MCF 10A (cell line): ENCODE measurements at regions not wholly inside any gene's neighbourhood (a gene's known extent, or its start where the extent isn't known, plus 50 kb on each side); places are given as distances from the start of the nearest gene placed in this dataset.

Experiments
- BruUV-seq: library from RNA; stranded (reverse); fragments of 400-500 nt; replicated peaks from 2 replicates; lab custom pipeline; 2021; lab: Mats Ljungman, UMichigan
- CTCF ChIA-PET: fragments of 300-600 bp; sonication (Branson Sonifier 250); formaldehyde crosslinking; extraction: SDS; loops from one replicate; lab custom pipeline; 2021; ENCODE audit warnings: antibody characterized with exemption, inconsistent platforms; lab: Yijun Ruan, JAX
- POLR2A ChIA-PET: fragments of 300-600, 350-650 bp; sonication (Branson Sonifier 250); formaldehyde crosslinking; extraction: SDS; loops from one replicate; lab custom pipeline; 2020; ENCODE audit warnings: antibody characterized with exemption, inconsistent platforms; lab: Yijun Ruan, JAX
- DNase-seq: peaks from one replicate; pipeline ENCODE4 v3.0.0-alpha.2; 2018; ENCODE audit not compliant: unreplicated experiment
- H3K27ac Mint-ChIP-seq: one replicate; pipeline ENCODE4 v1.8.0; 2022; ENCODE audit warnings: mild to moderate bottlenecking, low read depth, mixed read lengths; ENCODE audit not compliant: unreplicated experiment
- H3K27me3 Mint-ChIP-seq: one replicate; pipeline ENCODE4 v1.8.0; 2022; ENCODE audit warnings: mixed read lengths; ENCODE audit not compliant: insufficient read depth, unreplicated experiment
- H3K36me3 Mint-ChIP-seq: one replicate; pipeline ENCODE4 v1.8.0; 2022; ENCODE audit warnings: mild to moderate bottlenecking, moderate library complexity, mixed read lengths; ENCODE audit not compliant: insufficient read depth, unreplicated experiment
- H3K4me1 Mint-ChIP-seq: one replicate; pipeline ENCODE4 v1.8.0; 2022; ENCODE audit warnings: mixed read lengths; ENCODE audit not compliant: insufficient read depth, unreplicated experiment
- H3K4me3 Mint-ChIP-seq: one replicate; pipeline ENCODE4 v1.8.0; 2022; ENCODE audit warnings: mild to moderate bottlenecking, moderate library complexity, mixed read lengths; ENCODE audit not compliant: unreplicated experiment
- H3K9me3 Mint-ChIP-seq: one replicate; pipeline ENCODE4 v1.8.0; 2022; ENCODE audit warnings: mixed read lengths; ENCODE audit not compliant: unreplicated experiment
- intact Hi-C: fragments of 100-400 bp; cut with micrococcal nuclease; formaldehyde crosslinking; loops from 2 replicates; pipeline ENCODE4 v1.14.1; 2022
- TF ChIP-seq, protein P1 (sequence below): fragments of 200-600 bp; IDR thresholded peaks from one replicate; pipeline ENCODE4 v1.8.0; 2022; ENCODE audit warnings: antibody characterized with exemption, mild to moderate bottlenecking; ENCODE audit not compliant: unreplicated experiment

DNA sequence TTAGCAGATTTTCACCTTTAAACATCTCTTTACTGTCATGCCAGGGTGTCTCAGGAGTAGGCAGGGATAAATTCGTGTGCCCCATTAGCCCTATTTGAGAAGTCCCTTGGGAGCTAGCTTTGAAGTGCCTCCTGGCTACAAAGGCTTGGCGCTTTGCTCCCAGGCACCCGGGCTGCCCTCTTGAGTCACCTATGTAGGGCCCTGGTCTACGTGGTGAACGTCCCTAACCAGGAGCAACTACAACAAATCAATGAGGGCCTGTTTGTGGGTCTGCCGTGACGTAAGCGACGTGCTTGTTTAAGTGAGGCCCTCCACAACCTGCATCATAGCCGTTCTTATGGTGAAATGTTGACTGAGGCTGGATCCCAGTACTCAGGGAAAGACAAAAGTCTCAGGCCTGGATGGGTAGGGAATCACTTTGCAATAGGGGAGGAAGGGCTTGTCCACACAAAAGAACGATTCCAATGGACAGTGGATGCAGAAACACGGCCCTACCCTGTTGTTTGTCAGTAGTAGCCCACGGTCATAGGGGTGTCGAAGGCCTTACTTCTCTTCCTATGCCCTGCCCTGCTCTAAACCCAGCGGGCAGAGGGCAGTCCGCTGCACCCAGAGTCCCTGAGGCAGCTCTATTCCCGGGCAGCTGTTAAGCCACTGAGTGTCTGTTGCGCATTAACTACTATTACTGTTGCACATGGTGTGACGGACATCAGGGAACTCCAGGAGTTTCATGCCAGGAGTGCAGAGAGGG, 93.9 kb downstream of the INHBB start:
- H3K27me3 Mint-ChIP-seq = no peaks in the 10 kb centered on the region
- ChIA-PET CTCF (interaction anchor here (0.5 to 0.7 kb wide), 2 partner anchors 157 to 242 kb away, joined by 3 read pairs; no protein-coding TSS in a partner anchor), POLR2A (no interaction called here)
- BruUV-seq = no TSS peak
- no peak overlapping the region for H3K27ac Mint-ChIP-seq
- intact Hi-C loops = no loop called here
- peaks cover 6% of the 10 kb centered on the region for H3K36me3 Mint-ChIP-seq
- H3K4me3 Mint-ChIP-seq = no peak overlapping the region
- DNase-seq = no peak
- peaks cover 8% of the 10 kb centered on the region for H3K4me1 Mint-ChIP-seq
- TF ChIP-seq, protein P1, sequence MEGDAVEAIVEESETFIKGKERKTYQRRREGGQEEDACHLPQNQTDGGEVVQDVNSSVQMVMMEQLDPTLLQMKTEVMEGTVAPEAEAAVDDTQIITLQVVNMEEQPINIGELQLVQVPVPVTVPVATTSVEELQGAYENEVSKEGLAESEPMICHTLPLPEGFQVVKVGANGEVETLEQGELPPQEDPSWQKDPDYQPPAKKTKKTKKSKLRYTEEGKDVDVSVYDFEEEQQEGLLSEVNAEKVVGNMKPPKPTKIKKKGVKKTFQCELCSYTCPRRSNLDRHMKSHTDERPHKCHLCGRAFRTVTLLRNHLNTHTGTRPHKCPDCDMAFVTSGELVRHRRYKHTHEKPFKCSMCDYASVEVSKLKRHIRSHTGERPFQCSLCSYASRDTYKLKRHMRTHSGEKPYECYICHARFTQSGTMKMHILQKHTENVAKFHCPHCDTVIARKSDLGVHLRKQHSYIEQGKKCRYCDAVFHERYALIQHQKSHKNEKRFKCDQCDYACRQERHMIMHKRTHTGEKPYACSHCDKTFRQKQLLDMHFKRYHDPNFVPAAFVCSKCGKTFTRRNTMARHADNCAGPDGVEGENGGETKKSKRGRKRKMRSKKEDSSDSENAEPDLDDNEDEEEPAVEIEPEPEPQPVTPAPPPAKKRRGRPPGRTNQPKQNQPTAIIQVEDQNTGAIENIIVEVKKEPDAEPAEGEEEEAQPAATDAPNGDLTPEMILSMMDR = no peak
- no peaks in the 10 kb centered on the region for H3K9me3 Mint-ChIP-seq

DNA sequence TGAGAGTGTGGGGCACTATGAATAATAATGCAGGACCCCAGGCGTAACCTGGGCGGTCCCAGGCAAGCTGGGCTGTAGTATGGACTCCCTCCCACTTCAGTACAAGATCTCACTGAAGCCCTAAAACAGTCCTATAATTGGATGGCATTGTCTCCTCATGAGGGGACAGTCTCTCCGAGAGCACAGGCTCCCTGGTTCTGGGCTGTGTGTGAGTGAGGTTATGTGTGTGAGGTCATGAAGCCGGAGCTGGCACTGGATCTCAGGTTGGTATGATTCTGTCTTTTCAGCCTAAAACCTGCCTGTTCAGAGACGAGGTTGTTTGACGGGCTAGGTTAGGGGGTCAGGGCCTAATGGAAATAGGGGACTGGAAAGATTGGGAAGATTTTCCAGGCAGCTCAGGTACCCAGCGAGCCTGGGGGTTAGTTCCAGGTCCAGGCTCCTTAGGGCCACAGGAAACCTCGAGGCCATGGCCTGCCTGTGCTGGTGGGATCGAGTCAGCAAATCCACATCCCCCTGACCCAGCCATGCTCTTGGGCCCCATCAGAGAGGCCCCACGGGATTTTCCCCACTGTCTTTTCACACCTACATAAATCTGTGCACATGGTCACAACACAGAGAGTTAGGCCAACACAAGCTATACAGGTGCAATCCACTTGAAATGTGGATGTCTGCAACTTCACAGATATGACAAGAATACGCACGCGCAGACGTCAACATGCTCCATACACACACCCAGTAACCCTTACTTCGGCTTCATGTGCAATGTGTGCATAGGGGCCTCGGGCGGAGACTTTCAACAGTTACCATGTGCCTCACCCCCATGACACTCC, 94.8 kb downstream of the INHBB start:
- no peak overlapping the region for H3K4me3 Mint-ChIP-seq
- H3K36me3 Mint-ChIP-seq = peaks cover 6% of the 10 kb centered on the region
- ChIA-PET CTCF (no interaction called here), POLR2A (no interaction called here)
- DNase-seq = no peak
- intact Hi-C loops = no loop called here
- H3K27me3 Mint-ChIP-seq = no peaks in the 10 kb centered on the region
- TF ChIP-seq, protein P1 = no peak
- BruUV-seq = no TSS peak
- no peak overlapping the region for H3K27ac Mint-ChIP-seq
- H3K9me3 Mint-ChIP-seq = no peaks in the 10 kb centered on the region
- peaks cover 8% of the 10 kb centered on the region for H3K4me1 Mint-ChIP-seq

DNA sequence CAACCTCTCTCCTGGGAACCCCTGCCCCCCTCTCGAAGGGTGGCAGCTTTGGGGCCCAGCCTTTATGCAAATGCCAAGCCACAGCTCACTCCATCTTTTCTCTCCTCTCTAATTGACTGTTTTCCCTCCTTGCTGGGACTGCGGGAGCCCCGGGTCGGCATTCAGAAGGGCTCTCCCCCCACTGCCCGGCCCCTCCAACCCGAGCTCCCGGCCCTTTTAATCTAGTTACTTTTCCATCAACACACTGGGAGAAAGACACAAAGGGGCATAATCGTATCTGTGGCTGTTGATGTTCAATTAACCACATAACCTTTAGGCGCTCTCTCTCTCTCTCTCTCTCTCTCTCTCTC, 95.4 kb downstream of the INHBB start:
- no peak overlapping the region for H3K4me3 Mint-ChIP-seq
- no peaks in the 10 kb centered on the region for H3K9me3 Mint-ChIP-seq
- BruUV-seq = no TSS peak
- POLR2A ChIA-PET = no interaction called here
- CTCF ChIA-PET = interaction anchor here (0.6 kb wide), 1 partner anchor 1661 kb away, joined by 5 read pairs; no protein-coding TSS in a partner anchor
- peaks cover 8% of the 10 kb centered on the region for H3K4me1 Mint-ChIP-seq
- H3K36me3 Mint-ChIP-seq = peaks cover 6% of the 10 kb centered on the region
- H3K27ac Mint-ChIP-seq = no peak overlapping the region
- intact Hi-C loops = no loop called here
- DNase-seq = no peak
- H3K27me3 Mint-ChIP-seq = no peaks in the 10 kb centered on the region
- TF ChIP-seq, protein P1 = no peak

DNA sequence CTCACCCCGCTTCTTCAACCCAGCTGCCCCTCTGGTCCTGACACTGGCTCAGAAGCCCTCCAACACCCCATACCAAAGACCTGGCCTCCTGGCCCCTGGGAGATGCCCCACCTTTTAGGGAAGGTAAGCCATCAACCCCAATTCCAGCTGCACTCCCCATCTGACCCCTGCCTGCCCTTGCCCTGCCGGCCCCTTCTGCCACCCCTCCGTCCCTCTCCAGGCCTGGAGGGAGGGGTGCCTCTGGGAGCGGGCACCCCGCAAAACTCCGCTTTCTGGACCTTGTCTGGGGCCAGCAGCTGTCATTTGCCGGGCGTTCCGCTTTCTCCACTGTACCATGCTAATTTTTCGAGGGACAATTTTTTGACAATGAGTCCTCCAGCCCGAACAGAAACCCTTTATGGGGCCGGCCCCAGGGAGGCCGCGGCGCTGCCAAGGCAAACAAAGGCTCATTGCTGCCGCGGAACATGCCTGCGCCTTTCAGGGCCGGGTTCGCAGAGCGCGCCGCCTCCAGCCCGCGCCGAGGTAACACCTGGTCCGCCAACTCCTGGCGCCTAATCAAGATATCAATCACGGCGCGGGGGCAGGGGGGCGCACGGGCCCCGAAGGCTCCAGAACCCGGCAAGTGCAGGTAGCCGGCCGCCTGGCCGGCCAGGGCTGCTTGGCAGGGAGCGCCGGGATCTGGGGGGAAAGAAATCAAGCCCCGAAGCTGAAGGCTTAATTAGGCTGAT, 96.0 kb downstream of the INHBB start:
- DNase-seq = peak; percentile 42
- peak overlapping the region; percentile 33 for H3K4me3 Mint-ChIP-seq
- BruUV-seq = no TSS peak
- ChIA-PET POLR2A (no interaction called here), CTCF (interaction anchor here (0.6 to 0.7 kb wide), 3 partner anchors 119 to 1661 kb away, joined by 3 to 5 read pairs (median 3); no protein-coding TSS in a partner anchor)
- intact Hi-C loops = no loop called here
- H3K4me1 Mint-ChIP-seq = peaks cover 2% of the 10 kb centered on the region
- TF ChIP-seq, protein P1 = no peak
- H3K36me3 Mint-ChIP-seq = peaks cover 6% of the 10 kb centered on the region
- no peaks in the 10 kb centered on the region for H3K9me3 Mint-ChIP-seq
- H3K27me3 Mint-ChIP-seq = no peaks in the 10 kb centered on the region
- H3K27ac Mint-ChIP-seq = no peak overlapping the region
